Fibroblast of villous mesenchyme (primary cell): ENCODE measurements at regions not wholly inside any gene's neighbourhood (a gene's known extent, or its start where the extent isn't known, plus 50 kb on each side); places are given as distances from the start of the nearest gene placed in this dataset.

ENCODE experiments used
- DNase-seq: peaks from one replicate; pipeline ENCODE4 v3.0.0-alpha.2; 2010; ENCODE audit warnings: low read depth
- H3K4me3 ChIP-seq: 2 replicates; pipeline ENCODE4 v1.5.1; 2011; ENCODE audit warnings: low read depth, mild to moderate bottlenecking, low read length
- CTCF ChIP-seq: IDR thresholded peaks from 2 replicates; pipeline ENCODE4 v1.5.1; 2012; ENCODE audit warnings: low read depth, mild to moderate bottlenecking, low read length; ENCODE audit not compliant: insufficient read depth

- no peak overlapping the region for H3K4me3 ChIP-seq
- TF ChIP-seq CTCF: no peak
- no peak for DNase-seq
Measured at GRCh38 chr4:14317351-14317750, 684.9 kb upstream of the CPEB2 start.

- no peak for DNase-seq
- no peak overlapping the region for H3K4me3 ChIP-seq
- TF ChIP-seq CTCF: no peak
Measured at GRCh38 chr4:14318671-14319070, 683.6 kb upstream of the CPEB2 start.

GRCh38 chr4:14321723-14322122 is 680.6 kb upstream of the CPEB2 start:
- DNase-seq: no peak
- H3K4me3 ChIP-seq: no peak overlapping the region
- TF ChIP-seq CTCF: no peak

GRCh38 chr4:14323191-14323590 is 679.1 kb upstream of the CPEB2 start:
- no peak overlapping the region for H3K4me3 ChIP-seq
- no peak for DNase-seq
- TF ChIP-seq CTCF: no peak

- no peak overlapping the region for H3K4me3 ChIP-seq
- DNase-seq: no peak
- no peak for TF ChIP-seq CTCF
Measured at GRCh38 chr4:14329228-14329627, 673.1 kb upstream of the CPEB2 start.

GRCh38 chr4:14333616-14334015 is 668.7 kb upstream of the CPEB2 start:
- no peak for DNase-seq
- no peak overlapping the region for H3K4me3 ChIP-seq
- no peak for TF ChIP-seq CTCF

GRCh38 chr4:14334166-14334565 is 668.1 kb upstream of the CPEB2 start:
- TF ChIP-seq CTCF: no peak
- DNase-seq: no peak
- no peak overlapping the region for H3K4me3 ChIP-seq
